Chondrocyte (in vitro differentiated cells): ENCODE measurements at regions not wholly inside any gene's neighbourhood (a gene's known extent, or its start where the extent isn't known, plus 50 kb on each side); places are given as distances from the start of the nearest gene placed in this dataset.

Experiments
- DNase-seq: peaks from one replicate; pipeline ENCODE4 v3.0.0; 2021; ENCODE audit warnings: mixed read lengths, low spot score
- H3K27ac Mint-ChIP-seq: one replicate; pipeline ENCODE4 v1.8.0; 2021; ENCODE audit warnings: mild to moderate bottlenecking, moderate library complexity, mixed read lengths; ENCODE audit not compliant: unreplicated experiment
- H3K27me3 Mint-ChIP-seq: 2 replicates; pipeline ENCODE4 v1.8.0; 2021; ENCODE audit warnings: low read depth, mixed read lengths
- H3K36me3 Mint-ChIP-seq: 2 replicates; pipeline ENCODE4 v1.8.0; 2021; ENCODE audit warnings: low read depth, mixed read lengths
- H3K4me1 Mint-ChIP-seq: 2 replicates; pipeline ENCODE4 v1.8.0; 2021; ENCODE audit warnings: low read depth, mild to moderate bottlenecking, mixed read lengths
- H3K4me3 Mint-ChIP-seq: one replicate; pipeline ENCODE4 v1.8.0; 2021; ENCODE audit warnings: mild to moderate bottlenecking, moderate library complexity, mixed read lengths; ENCODE audit not compliant: unreplicated experiment
- H3K9me3 Mint-ChIP-seq: 2 replicates; pipeline ENCODE4 v1.8.0; 2021; ENCODE audit warnings: low read depth, mixed read lengths
- TF ChIP-seq, protein P1 (sequence below): fragments of 200-600 bp; sonication (generic); IDR thresholded peaks from 2 replicates; pipeline ENCODE4 v1.5.0; 2021; ENCODE audit warnings: antibody characterized with exemption, mild to moderate bottlenecking, moderate library complexity

DNA sequence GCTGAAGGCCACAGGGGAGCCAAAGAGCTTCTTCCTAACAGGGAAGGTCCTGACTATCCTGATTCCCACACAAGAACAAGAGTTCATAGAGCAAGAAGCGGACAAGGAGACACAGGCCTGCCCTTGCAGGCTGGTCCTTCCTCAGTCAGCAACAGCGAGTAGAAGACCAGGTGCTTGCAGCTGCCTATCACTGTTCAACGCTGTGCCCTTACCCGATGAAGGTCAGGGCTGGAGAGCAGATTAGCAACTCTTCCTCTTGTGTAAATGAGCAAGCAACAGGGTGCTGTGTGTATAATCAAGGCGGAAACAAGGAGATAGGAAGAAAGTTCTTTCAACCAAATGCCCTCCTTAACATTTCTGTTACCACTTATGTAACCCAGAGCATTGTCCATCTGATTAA lies 115.3 kb upstream of the SPACA1 start:
- H3K4me3 Mint-ChIP-seq = no peak overlapping the region
- H3K4me1 Mint-ChIP-seq = peaks cover 7% of the 10 kb centered on the region

DNA sequence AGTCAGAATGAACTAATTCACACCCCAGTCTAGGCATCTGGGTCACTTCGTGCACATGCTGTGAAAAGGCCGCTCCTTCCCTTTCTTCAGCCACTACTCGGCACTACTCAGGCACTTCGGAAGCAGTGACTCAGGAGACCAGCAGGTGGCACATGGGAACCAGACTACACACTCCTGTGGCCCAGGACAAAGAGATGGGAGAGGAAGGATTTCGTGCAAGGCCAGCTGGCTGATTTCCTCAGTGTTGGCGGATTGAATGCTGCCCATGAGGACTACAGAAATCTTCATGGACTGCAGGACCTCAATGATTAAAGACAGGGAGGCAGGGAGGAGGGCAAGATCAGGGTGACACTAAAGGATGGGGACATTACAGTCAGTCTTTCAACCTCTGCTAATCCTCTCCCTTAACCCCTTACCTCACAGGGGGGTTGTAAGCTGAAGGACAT lies 117.8 kb upstream of the SPACA1 start:
- TF ChIP-seq, protein P1, sequence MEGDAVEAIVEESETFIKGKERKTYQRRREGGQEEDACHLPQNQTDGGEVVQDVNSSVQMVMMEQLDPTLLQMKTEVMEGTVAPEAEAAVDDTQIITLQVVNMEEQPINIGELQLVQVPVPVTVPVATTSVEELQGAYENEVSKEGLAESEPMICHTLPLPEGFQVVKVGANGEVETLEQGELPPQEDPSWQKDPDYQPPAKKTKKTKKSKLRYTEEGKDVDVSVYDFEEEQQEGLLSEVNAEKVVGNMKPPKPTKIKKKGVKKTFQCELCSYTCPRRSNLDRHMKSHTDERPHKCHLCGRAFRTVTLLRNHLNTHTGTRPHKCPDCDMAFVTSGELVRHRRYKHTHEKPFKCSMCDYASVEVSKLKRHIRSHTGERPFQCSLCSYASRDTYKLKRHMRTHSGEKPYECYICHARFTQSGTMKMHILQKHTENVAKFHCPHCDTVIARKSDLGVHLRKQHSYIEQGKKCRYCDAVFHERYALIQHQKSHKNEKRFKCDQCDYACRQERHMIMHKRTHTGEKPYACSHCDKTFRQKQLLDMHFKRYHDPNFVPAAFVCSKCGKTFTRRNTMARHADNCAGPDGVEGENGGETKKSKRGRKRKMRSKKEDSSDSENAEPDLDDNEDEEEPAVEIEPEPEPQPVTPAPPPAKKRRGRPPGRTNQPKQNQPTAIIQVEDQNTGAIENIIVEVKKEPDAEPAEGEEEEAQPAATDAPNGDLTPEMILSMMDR = peak; percentile 89
- Mint-ChIP-seq H3K27ac (no peak overlapping the region), H3K4me3 (no peak overlapping the region), H3K9me3 (no peaks in the 10 kb centered on the region), H3K4me1 (peaks cover 7% of the 10 kb centered on the region), H3K36me3 (no peaks in the 10 kb centered on the region), H3K27me3 (peaks cover 19% of the 10 kb centered on the region)
- no peak for DNase-seq

More for the DNA sequence above, 115.3 kb upstream of the SPACA1 start:
- no peak for DNase-seq
- TF ChIP-seq, protein P1 = no peak
- H3K27me3 Mint-ChIP-seq = peaks cover 25% of the 10 kb centered on the region
- no peaks in the 10 kb centered on the region for H3K36me3 Mint-ChIP-seq
- no peak overlapping the region for H3K27ac Mint-ChIP-seq
- H3K9me3 Mint-ChIP-seq = no peaks in the 10 kb centered on the region

DNA sequence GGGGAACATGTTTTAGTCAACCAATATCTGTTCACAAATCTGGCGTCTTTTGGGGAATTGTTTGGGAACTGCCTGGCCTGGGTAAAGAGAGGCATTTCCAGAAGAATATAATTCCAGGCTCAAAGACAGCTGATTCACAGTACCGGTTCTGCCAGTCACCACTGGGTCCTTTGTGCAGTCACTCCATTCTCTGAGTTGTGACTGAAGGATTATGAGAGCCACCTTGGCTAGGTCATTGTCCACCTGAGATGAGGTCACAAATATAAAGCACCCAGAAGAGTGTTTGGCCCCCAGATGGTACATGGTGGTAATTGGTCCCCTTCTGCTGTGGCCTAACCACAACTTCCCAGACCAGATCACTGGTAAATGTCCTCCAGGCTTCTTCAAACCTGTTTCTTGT lies 121.0 kb upstream of the SPACA1 start:
- Mint-ChIP-seq H3K36me3 (no peaks in the 10 kb centered on the region), H3K9me3 (no peaks in the 10 kb centered on the region), H3K4me1 (peaks cover 7% of the 10 kb centered on the region), H3K27me3 (peaks cover 18% of the 10 kb centered on the region), H3K27ac (no peak overlapping the region), H3K4me3 (no peak overlapping the region)
- no peak for DNase-seq
- TF ChIP-seq, protein P1 = no peak

DNA sequence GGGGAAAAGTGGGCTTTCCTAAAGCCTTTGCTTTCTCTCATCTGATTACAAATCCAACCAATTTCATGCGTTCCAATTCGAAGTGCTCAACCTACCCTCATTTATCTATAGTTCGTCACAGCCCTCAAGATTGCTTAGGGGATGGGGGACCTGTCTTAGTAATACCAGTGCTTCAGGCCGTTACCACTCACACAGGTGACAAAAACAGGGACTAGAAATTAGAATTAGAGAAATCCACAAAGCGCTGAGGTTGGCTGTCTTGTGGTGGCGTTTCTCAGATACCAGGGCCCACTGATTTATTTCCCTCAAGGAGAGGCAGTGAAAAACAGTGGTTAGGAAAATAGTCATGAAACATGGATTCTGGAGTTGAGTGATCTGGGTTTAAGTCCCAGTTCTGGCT lies 121.6 kb upstream of the SPACA1 start:
- peaks cover 19% of the 10 kb centered on the region for H3K27me3 Mint-ChIP-seq
- no peaks in the 10 kb centered on the region for H3K36me3 Mint-ChIP-seq
- no peak overlapping the region for H3K4me3 Mint-ChIP-seq
- H3K4me1 Mint-ChIP-seq = peaks cover 7% of the 10 kb centered on the region
- no peak overlapping the region for H3K27ac Mint-ChIP-seq
- H3K9me3 Mint-ChIP-seq = no peaks in the 10 kb centered on the region
- TF ChIP-seq, protein P1 = no peak
- no peak for DNase-seq

DNA sequence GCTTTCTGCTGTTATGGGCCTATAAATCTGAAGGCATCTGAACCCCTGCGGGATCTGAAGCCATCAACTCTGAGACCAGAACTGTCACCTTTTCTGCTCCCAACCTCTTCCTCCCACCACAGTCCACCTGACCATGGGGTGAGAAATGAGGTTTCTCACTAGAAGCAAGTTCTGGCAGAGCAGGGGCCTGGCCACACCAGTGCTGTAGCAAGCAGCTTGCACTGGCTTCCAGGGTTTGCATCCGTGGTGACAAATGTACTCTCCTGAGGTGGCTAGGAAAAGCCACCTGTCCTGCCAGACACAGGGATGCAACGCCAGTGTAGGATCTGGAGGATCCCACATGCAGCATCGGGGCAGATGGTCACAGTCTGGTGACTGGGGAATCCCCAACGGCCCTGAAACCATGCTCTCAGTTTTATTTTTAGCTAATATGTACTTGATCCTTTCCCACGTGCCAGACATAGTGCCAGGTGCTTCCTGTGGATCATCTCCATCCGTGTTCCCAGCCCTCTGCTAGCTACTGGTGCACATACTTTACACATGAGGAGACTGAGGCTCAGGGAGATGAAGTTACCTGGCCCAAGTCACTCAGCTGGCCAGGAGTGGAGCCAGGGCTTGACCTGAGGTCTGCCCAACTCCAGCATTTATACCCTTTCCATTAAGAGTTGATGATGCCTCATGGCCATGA lies 122.1 kb upstream of the SPACA1 start:
- Mint-ChIP-seq H3K27ac (no peak overlapping the region), H3K27me3 (peaks cover 24% of the 10 kb centered on the region), H3K36me3 (no peaks in the 10 kb centered on the region), H3K4me1 (peaks cover 7% of the 10 kb centered on the region), H3K9me3 (no peaks in the 10 kb centered on the region), H3K4me3 (no peak overlapping the region)
- DNase-seq = no peak
- TF ChIP-seq, protein P1 = no peak
